ENCODE measurements at regions not wholly inside any gene's neighbourhood (a gene's known extent, or its start where the extent isn't known, plus 50 kb on each side); places are given as distances from the start of the nearest gene placed in this dataset.

DNA sequence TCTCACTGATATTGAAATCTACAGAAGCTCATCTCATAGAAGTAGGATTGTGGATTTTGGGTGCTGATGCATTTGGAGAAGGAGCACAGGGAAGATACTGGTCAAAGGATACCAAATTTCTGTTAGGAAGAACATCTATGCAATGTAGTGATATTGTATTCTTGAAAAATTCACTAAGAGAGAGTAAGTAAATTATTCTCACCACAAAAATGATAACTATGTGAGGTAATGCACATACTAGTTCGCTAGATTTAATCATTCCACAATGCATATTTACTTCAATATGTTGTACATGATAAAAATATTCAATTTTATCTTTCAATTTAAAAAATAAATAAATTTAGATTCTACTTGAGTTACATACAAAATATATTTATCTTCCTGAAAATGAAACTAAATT, 2040.5 kb upstream of the C9orf72 start:
- TF ChIP-seq EP300 (IDR thresholded peaks at IDR 0.05) = no peak
- TF ChIP-seq, protein P1, sequence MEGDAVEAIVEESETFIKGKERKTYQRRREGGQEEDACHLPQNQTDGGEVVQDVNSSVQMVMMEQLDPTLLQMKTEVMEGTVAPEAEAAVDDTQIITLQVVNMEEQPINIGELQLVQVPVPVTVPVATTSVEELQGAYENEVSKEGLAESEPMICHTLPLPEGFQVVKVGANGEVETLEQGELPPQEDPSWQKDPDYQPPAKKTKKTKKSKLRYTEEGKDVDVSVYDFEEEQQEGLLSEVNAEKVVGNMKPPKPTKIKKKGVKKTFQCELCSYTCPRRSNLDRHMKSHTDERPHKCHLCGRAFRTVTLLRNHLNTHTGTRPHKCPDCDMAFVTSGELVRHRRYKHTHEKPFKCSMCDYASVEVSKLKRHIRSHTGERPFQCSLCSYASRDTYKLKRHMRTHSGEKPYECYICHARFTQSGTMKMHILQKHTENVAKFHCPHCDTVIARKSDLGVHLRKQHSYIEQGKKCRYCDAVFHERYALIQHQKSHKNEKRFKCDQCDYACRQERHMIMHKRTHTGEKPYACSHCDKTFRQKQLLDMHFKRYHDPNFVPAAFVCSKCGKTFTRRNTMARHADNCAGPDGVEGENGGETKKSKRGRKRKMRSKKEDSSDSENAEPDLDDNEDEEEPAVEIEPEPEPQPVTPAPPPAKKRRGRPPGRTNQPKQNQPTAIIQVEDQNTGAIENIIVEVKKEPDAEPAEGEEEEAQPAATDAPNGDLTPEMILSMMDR (IDR thresholded peaks at IDR 0.05) = no peak
- TF ChIP-seq POLR2A (IDR thresholded peaks at IDR 0.05) = no peak

Data from ovary (tissue), 3 donors.